AG09309 (cell line): ENCODE measurements at regions not wholly inside any gene's neighbourhood (a gene's known extent, or its start where the extent isn't known, plus 50 kb on each side); places are given as distances from the start of the nearest gene placed in this dataset.

Experiments
- DNase-seq: peaks from one replicate; pipeline ENCODE4 v3.0.0-alpha.2; 2010; ENCODE audit warnings: low read depth
- H3K4me3 ChIP-seq: 2 replicates; pipeline ENCODE4 v1.5.1; 2011; ENCODE audit warnings: mild to moderate bottlenecking, low read depth, low read length, moderate library complexity; ENCODE audit not compliant: control insufficient read depth
- TF ChIP-seq, protein P1 (sequence below): IDR thresholded peaks from 2 replicates; pipeline ENCODE4 v1.5.1; 2011; ENCODE audit warnings: mild to moderate bottlenecking, low read depth, low read length, inconsistent platforms; ENCODE audit not compliant: insufficient read depth, control insufficient read depth; ENCODE audit errors: missing control alignments

DNA sequence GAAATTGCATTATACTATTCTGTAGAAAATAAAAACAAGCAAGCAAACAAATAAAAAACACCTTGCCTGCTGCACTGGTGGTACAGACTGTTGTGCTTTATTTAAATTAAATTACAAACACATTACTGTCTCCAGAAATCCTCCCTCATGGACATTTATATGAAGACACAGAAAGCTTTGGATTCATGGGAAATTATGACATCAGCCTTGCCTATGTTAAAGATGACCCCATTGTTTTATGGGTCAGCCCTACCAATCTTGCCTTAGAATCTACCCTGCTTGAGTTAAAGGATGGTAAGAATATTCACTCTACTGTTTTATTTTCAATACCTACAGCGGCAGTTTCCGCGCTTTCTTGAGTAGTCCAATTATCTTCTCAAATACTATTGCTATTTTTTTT, 1379.9 kb downstream of the TECRL start:
- no peak for DNase-seq
- TF ChIP-seq, protein P1, sequence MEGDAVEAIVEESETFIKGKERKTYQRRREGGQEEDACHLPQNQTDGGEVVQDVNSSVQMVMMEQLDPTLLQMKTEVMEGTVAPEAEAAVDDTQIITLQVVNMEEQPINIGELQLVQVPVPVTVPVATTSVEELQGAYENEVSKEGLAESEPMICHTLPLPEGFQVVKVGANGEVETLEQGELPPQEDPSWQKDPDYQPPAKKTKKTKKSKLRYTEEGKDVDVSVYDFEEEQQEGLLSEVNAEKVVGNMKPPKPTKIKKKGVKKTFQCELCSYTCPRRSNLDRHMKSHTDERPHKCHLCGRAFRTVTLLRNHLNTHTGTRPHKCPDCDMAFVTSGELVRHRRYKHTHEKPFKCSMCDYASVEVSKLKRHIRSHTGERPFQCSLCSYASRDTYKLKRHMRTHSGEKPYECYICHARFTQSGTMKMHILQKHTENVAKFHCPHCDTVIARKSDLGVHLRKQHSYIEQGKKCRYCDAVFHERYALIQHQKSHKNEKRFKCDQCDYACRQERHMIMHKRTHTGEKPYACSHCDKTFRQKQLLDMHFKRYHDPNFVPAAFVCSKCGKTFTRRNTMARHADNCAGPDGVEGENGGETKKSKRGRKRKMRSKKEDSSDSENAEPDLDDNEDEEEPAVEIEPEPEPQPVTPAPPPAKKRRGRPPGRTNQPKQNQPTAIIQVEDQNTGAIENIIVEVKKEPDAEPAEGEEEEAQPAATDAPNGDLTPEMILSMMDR, result no peak
- no peak overlapping the region for H3K4me3 ChIP-seq

DNA sequence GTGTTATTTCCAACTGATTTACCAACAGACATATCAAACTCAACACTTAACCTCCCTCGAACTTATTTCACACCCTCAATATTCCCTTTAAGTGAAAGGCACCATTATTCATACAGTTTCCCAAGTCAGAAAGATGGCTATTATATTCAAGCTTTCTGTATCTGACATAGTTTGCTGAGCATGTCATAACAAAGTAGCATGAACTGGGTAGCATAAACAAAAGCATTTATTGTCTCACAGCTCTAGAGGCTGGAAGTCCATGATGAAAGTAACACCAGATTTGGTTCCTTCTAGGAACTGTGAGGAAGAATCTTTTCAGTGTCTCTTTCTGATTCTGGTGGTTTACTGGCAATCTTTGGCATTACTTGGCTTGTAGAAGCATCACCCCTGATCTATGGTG, 1388.6 kb downstream of the TECRL start:
- DNase-seq, result no peak

DNA sequence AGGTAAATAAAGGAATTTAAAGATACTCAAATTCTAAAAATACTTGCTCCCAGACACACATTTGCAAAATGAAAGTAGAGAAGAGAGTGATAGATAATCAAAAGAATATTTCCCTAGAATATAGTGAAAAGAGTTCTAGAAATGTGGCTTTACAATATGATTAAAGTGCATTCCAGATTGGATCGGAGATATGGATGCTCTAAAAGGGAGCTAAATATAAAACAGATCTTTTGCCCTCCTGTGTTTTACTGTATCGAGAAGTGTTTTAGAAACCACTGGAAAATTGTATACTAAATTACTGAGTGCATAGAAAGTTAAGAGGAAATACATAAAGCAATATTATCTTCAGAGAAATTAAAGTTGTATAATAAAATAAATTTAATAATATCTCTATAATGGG, 1392.0 kb downstream of the TECRL start:
- H3K4me3 ChIP-seq, result no peak overlapping the region
- no peak for DNase-seq
- TF ChIP-seq, protein P1, result no peak

More for the DNA sequence above, 1388.6 kb downstream of the TECRL start:
- TF ChIP-seq, protein P1, result no peak
- no peak overlapping the region for H3K4me3 ChIP-seq

DNA sequence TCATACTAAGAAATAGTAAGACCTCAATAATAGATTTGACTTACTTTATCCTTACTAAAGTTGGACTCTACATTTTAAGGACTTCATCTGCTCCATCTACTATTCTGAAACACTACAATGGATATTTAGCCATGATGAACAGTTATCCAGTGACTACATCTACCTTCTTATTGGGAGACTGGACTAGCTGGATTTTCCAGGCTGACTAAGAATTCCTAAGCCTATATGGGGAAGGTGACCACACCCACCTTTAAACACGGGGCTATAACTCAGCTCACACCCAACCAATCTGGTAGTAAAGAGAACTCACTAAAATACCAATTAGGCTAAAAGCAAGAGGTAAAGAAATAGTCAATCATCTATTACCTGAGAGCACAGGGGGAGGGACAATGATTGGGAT, 1438.4 kb downstream of the TECRL start:
- TF ChIP-seq, protein P1, result no peak
- DNase-seq, result no peak
- no peak overlapping the region for H3K4me3 ChIP-seq

DNA sequence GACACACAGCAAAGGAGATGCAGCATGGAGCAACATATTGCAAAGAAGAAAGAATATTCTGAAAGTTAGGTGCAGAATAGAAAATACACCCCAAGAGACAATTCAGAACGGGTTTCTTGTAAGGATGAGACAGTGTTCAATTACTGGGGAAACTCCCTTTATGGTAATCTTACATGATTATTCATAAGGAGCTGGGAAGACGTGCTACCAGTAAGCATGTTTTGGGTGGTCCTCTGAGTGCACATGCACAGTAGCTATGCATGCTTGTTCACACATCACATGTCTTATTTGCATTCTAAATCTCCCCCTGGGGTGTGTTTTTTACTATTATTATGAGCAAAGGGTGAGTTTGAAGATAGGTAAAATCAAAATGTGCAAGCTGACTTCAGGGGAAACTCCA, 1448.8 kb downstream of the TECRL start:
- TF ChIP-seq, protein P1, result no peak
- no peak for DNase-seq
- H3K4me3 ChIP-seq, result no peak overlapping the region

DNA sequence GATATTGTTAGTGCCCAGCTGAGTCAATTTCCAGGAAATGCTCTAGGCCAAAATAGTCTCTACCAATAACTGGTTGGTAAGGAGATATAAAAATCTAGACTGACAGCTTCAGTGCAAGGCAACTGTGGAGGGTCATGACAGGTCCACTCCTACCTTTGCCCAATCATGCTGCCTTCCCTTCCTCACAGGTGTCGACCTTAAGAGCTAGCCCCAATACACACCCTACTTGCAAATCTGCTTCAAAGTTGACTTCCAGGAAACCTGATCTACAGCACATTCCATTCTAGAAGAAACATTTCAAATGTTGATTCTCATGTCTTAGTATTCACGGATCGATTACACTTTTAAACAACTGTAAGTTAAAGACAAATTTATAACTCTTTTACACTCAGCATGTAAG, 1455.5 kb downstream of the TECRL start:
- H3K4me3 ChIP-seq, result no peak overlapping the region
- DNase-seq, result no peak
- TF ChIP-seq, protein P1, result no peak

DNA sequence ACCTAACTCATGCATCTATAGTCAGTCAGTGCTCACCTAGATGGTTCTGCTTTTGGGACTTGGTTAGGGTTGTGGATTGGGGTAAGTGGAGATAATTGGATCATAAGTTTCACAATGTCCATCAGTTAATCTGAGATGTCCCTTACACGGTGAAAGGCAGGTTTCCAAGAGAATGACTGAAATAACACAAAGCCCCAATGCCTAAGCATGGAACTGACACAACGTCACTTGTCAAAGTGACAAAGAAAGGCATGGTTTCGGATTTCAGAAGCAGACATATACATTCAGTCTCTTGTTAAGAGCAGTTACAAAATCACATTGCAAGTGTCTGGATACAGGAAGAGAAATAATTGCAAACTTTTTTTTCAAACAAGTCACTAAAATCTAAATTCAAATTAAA, 1456.9 kb downstream of the TECRL start:
- DNase-seq, result no peak
- TF ChIP-seq, protein P1, result no peak
- H3K4me3 ChIP-seq, result no peak overlapping the region
